ACC112 (cell line): ENCODE measurements at regions not wholly inside any gene's neighbourhood (a gene's known extent, or its start where the extent isn't known, plus 50 kb on each side); places are given as distances from the start of the nearest gene placed in this dataset.
A peak's percentile ranks its signal among the peaks of the same experiment; 100 is the strongest.

Source experiments
- H2AFZ ChIP-seq: fragments of 200-600 bp; sonication (generic); one replicate; pipeline ENCODE4 v1.6.0; 2017; ENCODE audit warnings: antibody characterized with exemption, low read length; ENCODE audit not compliant: unreplicated experiment
- H3K27ac ChIP-seq: fragments of 200-600 bp; sonication (generic); 2 replicates; pipeline ENCODE4 v1.5.1; 2014; ENCODE audit warnings: low read depth, mild to moderate bottlenecking, antibody characterized with exemption, low read length, moderate library complexity
- H3K27me3 ChIP-seq: fragments of 200-600 bp; sonication (generic); 2 replicates; pipeline ENCODE4 v1.6.1; 2014; ENCODE audit warnings: mild to moderate bottlenecking, antibody characterized with exemption, low read length, moderate library complexity, mixed read lengths; ENCODE audit not compliant: insufficient read depth
- H3K36me3 ChIP-seq: fragments of 200-600 bp; sonication (generic); 2 replicates; pipeline ENCODE4 v1.6.1; 2016; ENCODE audit warnings: mild to moderate bottlenecking, antibody characterized with exemption, low read length, moderate library complexity, mixed read lengths; ENCODE audit not compliant: insufficient read depth
- H3K4me1 ChIP-seq: fragments of 200-600 bp; sonication (generic); one replicate; pipeline ENCODE4 v1.6.1; 2016; ENCODE audit warnings: low read length, mixed read lengths; ENCODE audit not compliant: insufficient read depth, unreplicated experiment, control insufficient read depth
- H3K4me3 ChIP-seq: fragments of 200-600 bp; sonication (generic); 2 replicates; pipeline ENCODE4 v1.5.1; 2014; ENCODE audit warnings: mild to moderate bottlenecking, low read depth, low read length
- H3K79me2 ChIP-seq: fragments of 200-600 bp; sonication (generic); one replicate; pipeline ENCODE4 v1.6.0; 2016; ENCODE audit warnings: low read length; ENCODE audit not compliant: control insufficient read depth, unreplicated experiment, insufficient read depth

DNA sequence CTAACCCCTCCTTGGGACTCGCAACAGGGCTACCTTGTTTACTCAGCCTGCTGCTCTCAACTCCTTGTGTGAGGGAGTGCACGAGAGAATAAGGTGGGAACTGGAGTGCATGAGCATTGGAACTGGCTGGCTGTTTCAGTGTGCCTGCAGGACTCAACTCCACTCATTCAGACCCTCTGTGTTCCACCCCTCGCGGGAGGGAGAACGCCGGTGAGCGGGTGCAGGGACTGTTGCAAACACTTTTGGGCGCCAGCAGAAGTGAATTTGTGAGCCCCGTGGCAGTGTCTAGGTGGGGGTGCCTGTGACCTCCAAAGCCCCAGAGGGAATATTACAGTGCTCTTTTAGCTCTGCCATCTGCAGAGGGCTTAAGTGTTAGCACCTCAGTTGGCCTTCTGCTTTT lies 1978.3 kb upstream of the PIK3C3 start:
- Histone ChIP-seq H3K4me3 (no peak overlapping the region), H2AFZ (no peak overlapping the region), H3K36me3 (no peaks in the 10 kb centered on the region), H3K27ac (no peak overlapping the region), H3K4me1 (no peaks in the 10 kb centered on the region), H3K27me3 (no peaks in the 10 kb centered on the region), H3K79me2 (no peaks in the 10 kb centered on the region)

- Histone ChIP-seq H3K27ac (no peak overlapping the region), H3K27me3 (no peaks in the 10 kb centered on the region), H3K79me2 (no peaks in the 10 kb centered on the region), H3K36me3 (no peaks in the 10 kb centered on the region), H3K4me1 (peaks cover 6% of the 10 kb centered on the region), H3K4me3 (no peak overlapping the region), H2AFZ (no peak overlapping the region)
These were observed 1982.5 kb upstream of the PIK3C3 start for GRCh38 chr18:39972521-39972920.

- Histone ChIP-seq H3K27ac (peak overlapping the region; percentile 52), H3K36me3 (no peaks in the 10 kb centered on the region), H2AFZ (peak overlapping the region; percentile 42), H3K27me3 (no peaks in the 10 kb centered on the region), H3K4me1 (peaks cover 6% of the 10 kb centered on the region), H3K79me2 (no peaks in the 10 kb centered on the region), H3K4me3 (no peak overlapping the region; the same call in 1 of the 2 replicates)
These were observed 1985.1 kb upstream of the PIK3C3 start for GRCh38 chr18:39969803-39970494.

GRCh38 chr18:39966275-39966674 lies 1988.8 kb upstream of the PIK3C3 start:
- H3K4me1 ChIP-seq = peaks cover 6% of the 10 kb centered on the region
- H3K27ac ChIP-seq = no peak overlapping the region
- H3K36me3 ChIP-seq = no peaks in the 10 kb centered on the region
- H3K27me3 ChIP-seq = no peaks in the 10 kb centered on the region
- H3K4me3 ChIP-seq = no peak overlapping the region
- H2AFZ ChIP-seq = no peak overlapping the region
- no peaks in the 10 kb centered on the region for H3K79me2 ChIP-seq

GRCh38 chr18:39962546-39962945 lies 1992.5 kb upstream of the PIK3C3 start:
- Histone ChIP-seq H3K36me3 (no peaks in the 10 kb centered on the region), H3K27me3 (no peaks in the 10 kb centered on the region), H3K4me3 (no peak overlapping the region), H2AFZ (no peak overlapping the region), H3K27ac (no peak overlapping the region), H3K79me2 (no peaks in the 10 kb centered on the region), H3K4me1 (peaks cover 9% of the 10 kb centered on the region)

DNA sequence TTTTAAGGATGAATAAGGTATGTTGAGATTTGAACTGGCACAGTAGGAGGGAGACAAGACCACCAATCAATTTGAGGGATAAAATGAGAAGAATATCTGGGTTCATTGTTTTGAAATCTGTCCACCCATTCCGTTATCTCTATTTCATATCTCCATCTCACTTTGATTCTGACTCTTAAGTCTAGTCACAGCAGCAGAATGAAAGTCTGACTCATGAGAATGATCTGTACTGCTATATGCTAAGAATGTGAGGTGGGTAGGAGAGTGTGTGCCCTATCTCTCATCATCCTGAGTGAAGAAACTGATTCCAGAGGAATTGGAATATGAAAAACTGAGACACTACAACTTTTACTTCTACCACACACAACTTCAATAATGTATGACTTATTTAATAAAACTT lies 1994.5 kb upstream of the PIK3C3 start:
- Histone ChIP-seq H3K4me1 (peaks cover 9% of the 10 kb centered on the region), H3K27ac (peak overlapping the region; percentile 34), H2AFZ (no peak overlapping the region), H3K4me3 (no peak overlapping the region), H3K27me3 (no peaks in the 10 kb centered on the region), H3K79me2 (no peaks in the 10 kb centered on the region), H3K36me3 (no peaks in the 10 kb centered on the region)

GRCh38 chr18:39959839-39960238 lies 1995.2 kb upstream of the PIK3C3 start:
- Histone ChIP-seq H3K79me2 (no peaks in the 10 kb centered on the region), H3K4me3 (no peak overlapping the region), H2AFZ (peak overlapping the region; percentile 11), H3K36me3 (no peaks in the 10 kb centered on the region), H3K27ac (peak overlapping the region; percentile 34), H3K4me1 (peaks cover 9% of the 10 kb centered on the region), H3K27me3 (no peaks in the 10 kb centered on the region)

GRCh38 chr18:39958876-39959275 lies 1996.2 kb upstream of the PIK3C3 start:
- Histone ChIP-seq H3K36me3 (no peaks in the 10 kb centered on the region), H2AFZ (no peak overlapping the region), H3K4me1 (peaks cover 9% of the 10 kb centered on the region), H3K79me2 (no peaks in the 10 kb centered on the region), H3K27me3 (no peaks in the 10 kb centered on the region), H3K4me3 (no peak overlapping the region), H3K27ac (no peak overlapping the region)

GRCh38 chr18:39952816-39953215 lies 2002.2 kb upstream of the PIK3C3 start:
- H3K27ac ChIP-seq = no peak overlapping the region
- no peaks in the 10 kb centered on the region for H3K36me3 ChIP-seq
- H3K4me1 ChIP-seq = no peaks in the 10 kb centered on the region

DNA sequence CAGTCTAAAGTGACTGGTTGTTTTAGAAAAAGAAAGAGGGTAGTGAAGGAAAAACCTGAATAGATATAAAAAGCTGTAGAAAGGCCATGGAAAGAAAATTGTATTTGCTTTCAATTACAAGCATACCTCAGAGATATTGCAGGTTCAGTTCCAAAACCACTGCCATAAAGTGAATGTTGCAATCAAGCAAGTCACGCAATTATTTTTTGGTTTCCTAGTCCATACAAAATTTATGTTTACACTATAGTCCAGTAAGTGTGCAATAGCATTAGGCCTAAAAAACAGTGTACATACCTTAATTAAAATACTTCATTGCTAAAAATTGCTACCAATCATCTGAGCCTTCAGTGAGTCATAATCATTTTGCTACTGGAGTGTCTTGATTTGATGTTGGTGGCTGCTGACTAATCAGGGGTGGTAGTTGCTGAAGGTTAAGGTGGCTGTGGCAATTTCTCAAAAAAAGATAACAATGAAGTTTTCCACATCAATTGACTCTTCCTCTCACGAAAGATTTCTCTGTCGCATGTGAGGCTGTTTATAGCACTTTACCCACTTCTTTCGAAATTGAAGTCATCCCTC lies 2003.8 kb upstream of the PIK3C3 start:
- Histone ChIP-seq H3K27ac (no peak overlapping the region), H3K36me3 (no peaks in the 10 kb centered on the region), H3K79me2 (no peaks in the 10 kb centered on the region), H3K4me3 (no peak overlapping the region), H3K27me3 (no peaks in the 10 kb centered on the region), H3K4me1 (peaks cover 10% of the 10 kb centered on the region), H2AFZ (no peak overlapping the region)

More at GRCh38 chr18:39952816-39953215, 2002.2 kb upstream of the PIK3C3 start:
- Histone ChIP-seq H3K4me3 (no peak overlapping the region), H3K79me2 (no peaks in the 10 kb centered on the region), H3K27me3 (no peaks in the 10 kb centered on the region), H2AFZ (no peak overlapping the region)

DNA sequence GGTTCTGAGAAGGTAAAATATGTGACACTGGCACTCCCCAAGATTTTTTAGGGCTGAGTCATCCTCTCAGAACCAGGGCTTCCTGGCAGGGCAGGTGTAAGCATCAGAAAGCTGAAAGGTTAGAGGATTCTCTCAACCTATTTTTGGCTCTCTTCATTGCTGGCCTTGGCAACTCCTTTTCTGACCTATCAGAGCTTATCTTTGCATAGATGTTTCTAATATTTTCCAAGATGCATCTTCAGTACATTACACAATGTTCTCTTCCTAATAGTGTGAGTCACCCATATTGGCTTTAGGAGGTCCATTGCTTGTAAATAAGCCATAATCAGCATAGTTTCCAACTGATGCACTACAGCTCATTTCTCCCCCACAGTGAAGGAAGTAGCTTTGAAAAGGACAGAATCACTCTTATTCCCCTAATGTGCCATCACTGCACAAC lies 2008.4 kb upstream of the PIK3C3 start:
- H3K4me1 ChIP-seq = peaks cover 23% of the 10 kb centered on the region
- H3K27ac ChIP-seq = peak overlapping the region; percentile 94
- H2AFZ ChIP-seq = no peak overlapping the region
- no peaks in the 10 kb centered on the region for H3K27me3 ChIP-seq
- H3K79me2 ChIP-seq = no peaks in the 10 kb centered on the region
- H3K36me3 ChIP-seq = no peaks in the 10 kb centered on the region
- H3K4me3 ChIP-seq = no peak overlapping the region
